Mesenchymal stem cell (in vitro differentiated cells and primary cell): ENCODE measurements at regions not wholly inside any gene's neighbourhood (a gene's known extent, or its start where the extent isn't known, plus 50 kb on each side); places are given as distances from the start of the nearest gene placed in this dataset.

Experiments
- DNase-seq: peaks from one replicate; pipeline ENCODE4 v3.0.0-alpha.2; 2013
- H2AFZ ChIP-seq: one replicate; pipeline ENCODE4 v1.6.1; 2013; ENCODE audit warnings: low read depth, mild to moderate bottlenecking, control low read depth, inconsistent platforms, low read length, moderate library complexity
- H2AK5ac ChIP-seq: 2 replicates; pipeline ENCODE4 v1.6.1; 2013; ENCODE audit warnings: low read length, moderate library complexity, mild to moderate bottlenecking, inconsistent platforms; ENCODE audit not compliant: severe bottlenecking
- H2BK120ac ChIP-seq: one replicate; pipeline ENCODE4 v1.6.1; 2013; ENCODE audit warnings: low read depth, mild to moderate bottlenecking, inconsistent platforms, low read length, moderate library complexity
- H2BK12ac ChIP-seq, 2 experiments: one replicate each; pipeline ENCODE4 v1.6.1; 2013; ENCODE audit warnings: inconsistent platforms in 2 of 2, low read length in 2 of 2, mild to moderate bottlenecking in 2 of 2, moderate library complexity in 2 of 2, control low read depth in 1 of 2
- H2BK15ac ChIP-seq: one replicate; pipeline ENCODE4 v1.6.1; 2013; ENCODE audit warnings: mild to moderate bottlenecking, low read depth, inconsistent platforms; ENCODE audit not compliant: poor library complexity, severe bottlenecking
- H2BK5ac ChIP-seq: 2 replicates; pipeline ENCODE4 v1.6.1; 2013; ENCODE audit warnings: low read depth, mild to moderate bottlenecking, low read length, control low read depth, inconsistent platforms; ENCODE audit not compliant: poor library complexity, severe bottlenecking
- H3K14ac ChIP-seq, 2 experiments: one replicate each; pipeline ENCODE4 v1.6.1; 2013; ENCODE audit warnings: inconsistent platforms in 2 of 2, low read length in 2 of 2, control low read depth in 1 of 2, mild to moderate bottlenecking in 1 of 2, moderate library complexity in 1 of 2
- H3K18ac ChIP-seq, 2 experiments: one replicate each; pipeline ENCODE4 v1.6.1; 2013; ENCODE audit warnings: inconsistent platforms in 2 of 2, low read length in 2 of 2, control low read depth in 1 of 2, low read depth in 1 of 2, mild to moderate bottlenecking in 1 of 2
- H3K23ac ChIP-seq, 2 experiments: one replicate each; pipeline ENCODE4 v1.6.1; 2013; ENCODE audit warnings: inconsistent platforms in 2 of 2, low read length in 2 of 2, mild to moderate bottlenecking in 2 of 2, moderate library complexity in 2 of 2, control low read depth in 1 of 2
- H3K27ac ChIP-seq: 2 replicates; pipeline ENCODE4 v1.5.1; 2013; ENCODE audit warnings: mild to moderate bottlenecking, moderate library complexity, low read length, control low read depth, inconsistent platforms; ENCODE audit not compliant: poor library complexity, severe bottlenecking
- H3K27me3 ChIP-seq, 2 experiments: 2 replicates each; pipeline versions ENCODE4 v1.6.1 to v1.7.0; 2013; ENCODE audit warnings: low read length in 2 of 2, mild to moderate bottlenecking in 2 of 2, moderate library complexity in 2 of 2, control low read depth in 1 of 2, inconsistent platforms in 1 of 2; ENCODE audit not compliant: control insufficient read depth in 1 of 2, insufficient read depth in 1 of 2
- H3K36me3 ChIP-seq, 2 experiments: 2 replicates each; pipeline versions ENCODE4 v1.6.1 to v1.7.0; 2013; ENCODE audit warnings: low read length in 2 of 2, control low read depth in 1 of 2, inconsistent platforms in 1 of 2, low read depth in 1 of 2, mild to moderate bottlenecking in 1 of 2; ENCODE audit not compliant: insufficient read depth in 2 of 2, control insufficient read depth in 1 of 2
- H3K4ac ChIP-seq, 2 experiments: one replicate each; pipeline ENCODE4 v1.6.1; 2013; ENCODE audit warnings: inconsistent platforms in 2 of 2, low read length in 2 of 2, mild to moderate bottlenecking in 2 of 2, moderate library complexity in 2 of 2, control low read depth in 1 of 2, low read depth in 1 of 2
- H3K4me1 ChIP-seq: 2 replicates; pipeline ENCODE4 v1.6.1; 2013; ENCODE audit warnings: low read depth, low read length, control low read depth; ENCODE audit not compliant: control insufficient read depth, insufficient read depth
- H3K4me2 ChIP-seq: 2 replicates; pipeline ENCODE4 v1.6.1; 2013; ENCODE audit warnings: low read length, mild to moderate bottlenecking, inconsistent platforms; ENCODE audit not compliant: poor library complexity, severe bottlenecking
- H3K4me3 ChIP-seq, 2 experiments: 2 replicates each; pipeline versions ENCODE4 v1.5.1 to v1.7.0; 2013; ENCODE audit warnings: low read length in 2 of 2, mild to moderate bottlenecking in 2 of 2, control low read depth in 1 of 2, low read depth in 1 of 2; ENCODE audit not compliant: insufficient read depth in 1 of 2
- H3K79me1 ChIP-seq: replicated peaks from 2 replicates; pipeline ENCODE4 v1.6.1; 2013; ENCODE audit warnings: mild to moderate bottlenecking, control low read depth, low read length, inconsistent platforms; ENCODE audit not compliant: poor library complexity, severe bottlenecking
- H3K9ac ChIP-seq: 2 replicates; pipeline ENCODE4 v1.7.0; 2013; ENCODE audit warnings: mild to moderate bottlenecking, low read length, moderate library complexity
- H3K9me3 ChIP-seq: 2 replicates; pipeline ENCODE4 v1.7.0; 2013; ENCODE audit warnings: mild to moderate bottlenecking, low read length; ENCODE audit not compliant: control insufficient read depth
- H4K8ac ChIP-seq: one replicate; pipeline ENCODE4 v1.6.1; 2013; ENCODE audit warnings: inconsistent platforms, mild to moderate bottlenecking, low read length, moderate library complexity
- H4K91ac ChIP-seq: one replicate; pipeline ENCODE4 v1.6.1; 2013; ENCODE audit warnings: mild to moderate bottlenecking, low read length, inconsistent platforms
- WGBS: methylation state at CpG from one replicate; pipeline ENCODE4 v1.1.7; 2013; ENCODE audit warnings: mixed read lengths; 5-methylcytosine and 5-hydroxymethylcytosine counted together

DNA sequence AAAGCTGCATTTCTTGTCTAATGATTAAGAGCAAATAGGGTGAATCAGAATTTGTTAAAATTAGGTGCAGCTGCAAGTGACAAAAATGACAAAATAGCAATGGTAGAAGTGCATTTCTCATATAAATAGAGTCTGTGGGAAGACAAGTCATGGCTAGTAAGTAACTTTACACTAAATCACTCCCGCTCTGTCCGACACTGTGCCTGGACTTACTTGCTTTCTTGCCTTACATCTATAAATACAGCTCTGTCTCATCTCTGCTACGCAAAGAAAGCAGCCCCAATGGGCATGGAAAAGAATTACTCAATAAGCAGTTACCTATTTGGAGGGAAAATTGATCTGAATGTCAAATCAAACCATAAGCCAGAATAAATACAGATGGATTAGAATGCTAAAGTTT lies 245.4 kb upstream of the KRR1 start:
- 95% methylated on average over 2 of the region's 3 CpGs for WGBS
- H3K4me1 ChIP-seq = no peaks in the 10 kb centered on the region
- no peak overlapping the region for H3K9ac ChIP-seq
- no peaks in the 10 kb centered on the region for H3K27me3 ChIP-seq
- H3K36me3 ChIP-seq = no peaks in the 10 kb centered on the region
- no peak overlapping the region for H2BK120ac ChIP-seq
- no peak overlapping the region for H3K23ac ChIP-seq
- H2BK5ac ChIP-seq = no peak overlapping the region
- H2BK15ac ChIP-seq = no peak overlapping the region
- H2BK12ac ChIP-seq = peak overlapping the region in 1 of 2 experiments; percentile 63
- no peaks in the 10 kb centered on the region for H3K79me1 ChIP-seq
- no peak overlapping the region for H4K91ac ChIP-seq
- no peak overlapping the region for H4K8ac ChIP-seq
- H3K18ac ChIP-seq = no peak overlapping the region
- no peak overlapping the region for H2AK5ac ChIP-seq
- H2AFZ ChIP-seq = no peak overlapping the region
- no peak overlapping the region for H3K4me3 ChIP-seq
- no peak overlapping the region for H3K4me2 ChIP-seq
- no peaks in the 10 kb centered on the region for H3K9me3 ChIP-seq
- no peak overlapping the region for H3K4ac ChIP-seq
- no peak overlapping the region for H3K14ac ChIP-seq
- no peak for DNase-seq
- H3K27ac ChIP-seq = no peak overlapping the region

DNA sequence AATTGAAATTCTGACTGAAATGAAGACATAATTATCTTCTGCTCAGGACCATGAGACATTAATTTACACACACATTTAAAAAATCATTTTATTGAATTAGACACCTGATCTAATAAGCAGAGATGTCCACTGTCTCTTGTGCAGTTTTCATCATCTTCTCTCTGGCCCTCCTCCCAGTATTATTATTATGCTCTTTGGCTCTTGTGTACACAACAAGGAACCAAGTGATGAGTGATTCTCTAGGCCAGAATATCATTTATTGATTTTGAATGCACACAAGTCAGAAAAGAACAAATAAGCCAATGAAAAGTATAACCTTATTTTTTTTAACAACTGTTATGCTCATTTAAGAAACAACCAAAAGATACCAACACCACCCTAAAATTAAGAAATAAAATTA lies 244.7 kb upstream of the KRR1 start:
- Histone ChIP-seq H3K4me3 (no peak overlapping the region), H3K79me1 (no peaks in the 10 kb centered on the region), H4K91ac (no peak overlapping the region), H2AFZ (no peak overlapping the region), H3K4me2 (no peak overlapping the region), H3K4me1 (no peaks in the 10 kb centered on the region), H3K14ac (no peak overlapping the region), H3K27me3 (no peaks in the 10 kb centered on the region), H3K4ac (no peak overlapping the region), H3K9me3 (no peaks in the 10 kb centered on the region), H3K27ac (no peak overlapping the region), H3K23ac (no peak overlapping the region), H2AK5ac (no peak overlapping the region), H2BK5ac (no peak overlapping the region), H2BK12ac (no peak overlapping the region), H2BK15ac (no peak overlapping the region), H3K9ac (no peak overlapping the region), H3K18ac (no peak overlapping the region), H2BK120ac (no peak overlapping the region), H3K36me3 (no peaks in the 10 kb centered on the region), H4K8ac (no peak overlapping the region)
- no peak for DNase-seq

DNA sequence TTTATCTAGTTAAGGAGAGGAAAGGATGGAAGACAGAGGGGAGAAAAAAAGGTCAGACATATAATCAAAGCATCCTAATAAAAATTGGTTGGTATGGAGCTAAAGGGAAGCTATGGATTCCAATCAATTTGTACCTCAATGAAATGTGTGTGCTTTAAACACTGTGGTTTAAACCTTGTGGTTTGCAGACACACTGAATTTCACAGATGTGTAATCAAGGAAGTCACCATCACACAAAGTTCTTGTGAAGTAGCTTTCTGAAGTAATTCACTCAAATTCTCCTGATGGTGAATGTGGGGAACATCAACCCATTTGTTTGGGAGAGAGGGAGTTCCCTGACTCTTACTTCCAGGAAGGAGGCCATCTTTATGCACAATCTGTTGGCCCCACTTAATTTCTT lies 243.3 kb upstream of the KRR1 start:
- no peak overlapping the region for H3K23ac ChIP-seq
- no peak overlapping the region for H3K4ac ChIP-seq
- no peak overlapping the region for H4K8ac ChIP-seq
- H3K36me3 ChIP-seq = no peaks in the 10 kb centered on the region
- no peaks in the 10 kb centered on the region for H3K4me1 ChIP-seq
- H3K4me2 ChIP-seq = no peak overlapping the region
- H2AFZ ChIP-seq = no peak overlapping the region
- H3K9me3 ChIP-seq = no peaks in the 10 kb centered on the region
- H3K18ac ChIP-seq = no peak overlapping the region
- H3K27me3 ChIP-seq = no peaks in the 10 kb centered on the region
- no peak overlapping the region for H2AK5ac ChIP-seq
- H3K27ac ChIP-seq = no peak overlapping the region
- H2BK5ac ChIP-seq = no peak overlapping the region
- no peak overlapping the region for H3K9ac ChIP-seq
- no peak for DNase-seq
- H2BK120ac ChIP-seq = no peak overlapping the region
- no peaks in the 10 kb centered on the region for H3K79me1 ChIP-seq
- no peak overlapping the region for H4K91ac ChIP-seq
- H2BK12ac ChIP-seq = no peak overlapping the region
- H3K14ac ChIP-seq = no peak overlapping the region
- H2BK15ac ChIP-seq = no peak overlapping the region
- H3K4me3 ChIP-seq = no peak overlapping the region

- Histone ChIP-seq H2AFZ (no peak overlapping the region), H2AK5ac (no peak overlapping the region), H3K9me3 (no peaks in the 10 kb centered on the region), H3K14ac (no peak overlapping the region), H2BK120ac (no peak overlapping the region), H3K9ac (no peak overlapping the region), H2BK5ac (no peak overlapping the region), H3K36me3 (no peaks in the 10 kb centered on the region), H3K4me3 (no peak overlapping the region), H4K91ac (no peak overlapping the region), H3K18ac (no peak overlapping the region), H3K23ac (no peak overlapping the region), H3K4me1 (no peaks in the 10 kb centered on the region), H4K8ac (no peak overlapping the region), H3K79me1 (no peaks in the 10 kb centered on the region), H2BK15ac (no peak overlapping the region), H3K4me2 (no peak overlapping the region), H3K27ac (no peak overlapping the region), H2BK12ac (no peak overlapping the region), H3K27me3 (no peaks in the 10 kb centered on the region), H3K4ac (no peak overlapping the region)
- WGBS = no CpG with 5 or more reads among the region's 1 CpG
- no peak for DNase-seq
Observed at GRCh38 chr12:75754141-75754540, 242.7 kb upstream of the KRR1 start.
